Stimulated activated naive CD4-positive, alpha-beta T cell (primary cell): ENCODE measurements at regions not wholly inside any gene's neighbourhood (a gene's known extent, or its start where the extent isn't known, plus 50 kb on each side); places are given as distances from the start of the nearest gene placed in this dataset.

Source experiments
- DNase-seq, 6 experiments: peaks; one replicate each; lab custom pipeline; 2025; lab: John Stamatoyannopoulos, UW

DNA sequence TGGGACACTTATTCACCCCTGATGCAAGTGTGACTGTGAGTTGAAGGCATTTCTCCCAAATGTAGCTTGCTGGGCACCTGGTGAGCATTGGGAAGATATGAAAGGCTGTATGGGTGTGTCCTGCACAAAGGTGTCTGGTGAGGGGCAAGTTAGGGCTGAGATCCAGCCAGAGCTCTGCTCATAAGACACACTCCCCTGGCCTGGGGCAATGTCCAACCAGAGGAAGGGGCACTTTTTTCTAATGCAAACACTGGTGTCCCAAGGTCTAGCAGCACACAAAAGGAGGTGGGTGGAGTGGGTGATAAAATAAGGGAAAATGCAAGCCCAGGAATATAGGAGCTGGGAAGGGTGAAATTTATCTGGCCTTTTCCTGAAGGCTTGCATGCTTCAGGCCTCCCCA is 57.0 kb upstream of the TRABD2B start:
- DNase-seq, result no peak

DNA sequence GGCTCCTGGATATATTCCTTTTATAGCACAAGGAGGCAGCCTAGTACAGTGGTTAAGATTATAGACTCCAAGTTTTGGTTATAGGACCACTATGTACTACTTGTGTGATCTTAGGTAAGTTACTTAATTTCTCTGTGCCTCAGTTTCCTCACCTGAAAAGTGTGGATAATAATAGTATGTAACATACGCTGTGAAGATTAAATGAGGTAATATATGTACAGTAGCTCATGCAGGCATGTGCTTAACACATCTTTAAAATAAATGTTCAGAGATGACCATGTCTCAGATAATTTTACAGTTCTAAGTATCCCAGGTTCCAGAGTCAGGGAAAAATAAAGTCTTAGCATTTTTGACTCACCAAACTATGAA is 55.7 kb upstream of the TRABD2B start:
- DNase-seq, result no peak

DNA sequence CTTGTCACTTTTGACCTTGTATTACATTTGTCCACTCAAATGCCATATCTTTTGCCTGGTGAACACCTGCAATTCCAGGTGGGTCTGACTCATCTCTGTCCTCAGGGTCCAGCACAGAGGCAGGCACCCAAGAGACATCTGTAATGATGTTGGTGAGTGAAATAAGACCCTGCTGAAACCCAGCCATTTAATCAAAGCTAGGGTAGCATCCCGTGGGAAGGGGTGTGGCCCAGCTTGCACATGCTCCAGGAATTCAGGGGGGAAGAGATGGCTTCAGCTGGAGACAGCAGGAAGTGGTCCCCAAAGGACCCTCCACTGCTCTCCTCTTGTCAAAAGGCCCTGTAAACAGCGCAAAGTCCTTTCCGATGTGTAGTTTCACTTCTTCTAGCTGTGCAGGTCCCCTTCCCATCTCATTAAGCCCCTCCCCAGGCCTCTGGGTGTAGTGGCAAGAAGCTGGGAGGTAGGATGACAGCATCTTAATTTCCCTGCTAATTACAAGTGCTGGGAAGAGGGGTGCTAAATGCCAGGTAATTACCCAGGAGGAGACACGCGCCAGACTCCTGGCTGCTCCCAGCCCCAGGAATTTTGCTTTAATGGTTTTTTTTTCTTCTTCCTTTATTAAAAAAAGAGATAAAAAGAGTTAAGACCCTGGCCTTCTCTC is 54.4 kb upstream of the TRABD2B start:
- no peak for DNase-seq

DNA sequence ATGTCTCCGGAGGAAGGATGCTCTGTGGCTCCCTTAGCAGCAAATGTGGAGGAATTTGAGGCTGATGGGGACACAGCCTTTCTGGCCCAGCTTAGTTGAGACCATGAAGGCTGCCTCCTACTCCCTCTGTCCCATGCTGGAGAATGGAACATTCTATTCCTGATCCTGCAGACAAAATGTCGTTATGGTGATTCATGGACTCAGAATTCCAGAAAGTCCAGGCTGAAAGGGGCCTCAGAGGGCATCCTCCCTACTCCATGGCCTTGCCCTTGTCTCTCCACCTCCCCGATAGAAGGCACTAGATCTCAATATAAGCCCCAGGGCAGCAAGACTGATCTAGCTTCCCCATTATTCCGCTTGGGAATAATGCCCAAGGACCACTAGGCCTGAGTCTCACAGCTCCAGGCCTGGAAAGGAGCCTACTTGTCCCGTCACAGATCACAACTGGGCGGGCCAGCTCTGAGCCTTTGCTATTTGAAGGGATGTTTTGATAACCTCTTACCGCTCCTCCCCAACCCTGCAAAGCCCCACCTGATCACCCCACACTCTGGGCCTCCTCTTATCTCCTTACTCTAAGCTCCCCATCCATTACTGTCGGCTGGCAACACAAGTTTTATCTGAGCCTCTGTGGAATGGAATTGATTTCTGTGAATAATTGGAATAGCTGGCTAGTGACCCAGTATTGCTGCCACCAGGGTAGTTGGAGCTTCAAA is 52.8 kb upstream of the TRABD2B start:
- DNase-seq, result no peak

DNA sequence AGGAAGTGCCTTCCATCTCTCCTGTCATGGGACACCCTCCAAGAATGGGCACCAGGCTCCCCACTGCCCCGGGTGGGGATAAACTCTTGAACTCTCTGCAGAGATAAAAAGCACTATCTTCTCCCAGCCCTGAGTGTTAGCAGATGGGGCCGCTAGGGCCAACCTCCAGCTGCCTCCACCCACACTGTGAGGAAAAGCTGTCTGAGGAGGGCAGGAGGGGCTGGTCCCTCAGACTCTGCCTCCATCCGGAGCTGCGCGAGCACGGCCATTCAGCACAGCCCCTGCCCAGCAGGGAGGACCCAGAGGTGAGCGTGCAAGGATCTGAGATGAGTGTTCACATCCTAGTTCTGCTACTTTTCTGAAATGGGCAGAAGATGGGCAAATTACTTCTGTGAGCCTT is 51.8 kb upstream of the TRABD2B start:
- no peak for DNase-seq

DNA sequence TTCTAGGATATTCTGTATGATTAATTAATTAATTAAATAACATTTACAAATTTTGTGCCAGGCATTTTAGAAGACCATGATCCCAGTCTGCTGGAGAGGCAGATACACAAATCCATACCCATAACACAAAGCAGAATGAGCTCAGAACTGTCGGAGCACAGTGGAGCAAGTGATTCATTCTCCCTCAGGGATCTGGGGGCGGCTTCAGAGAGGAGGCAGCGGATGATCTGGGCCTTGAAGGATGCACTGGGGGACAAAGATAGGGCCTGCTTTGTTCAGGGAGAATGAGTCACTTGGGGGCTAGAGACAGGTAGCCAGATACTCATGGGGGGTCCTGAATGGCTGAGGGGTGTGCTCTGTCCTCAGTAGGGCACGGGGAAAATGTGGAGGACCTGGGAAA is 50.9 kb upstream of the TRABD2B start:
- no peak for DNase-seq

DNA sequence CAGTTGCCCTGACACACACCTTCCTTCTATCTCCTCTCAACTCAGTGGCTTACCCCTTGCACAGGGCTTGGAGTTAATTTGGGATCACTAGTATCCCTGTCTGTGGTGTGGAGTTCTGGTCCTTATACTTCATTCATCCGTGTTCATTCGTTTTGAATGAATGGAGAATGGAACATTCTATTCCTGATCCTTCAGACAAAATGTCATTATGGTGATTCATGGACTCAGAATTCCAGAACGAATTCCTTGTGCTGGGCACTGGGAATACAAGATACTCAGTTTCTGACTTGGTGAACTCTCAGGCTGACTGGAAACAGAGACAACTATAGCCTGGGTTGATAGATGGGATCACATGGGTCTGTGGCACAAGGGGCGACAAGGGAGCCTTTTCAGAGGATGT is 49.9 kb upstream of the TRABD2B start:
- no peak for DNase-seq
